Vagina (tissue), 2 donors: ENCODE measurements at regions not wholly inside any gene's neighbourhood (a gene's known extent, or its start where the extent isn't known, plus 50 kb on each side); places are given as distances from the start of the nearest gene placed in this dataset.

Experiments
- DNase-seq, 2 donors: peaks; one replicate each; pipeline ENCODE4 v3.0.0-alpha.2; 2017; ENCODE audit errors: extremely low spot score in 2 of 2
- H3K27ac ChIP-seq: fragments of 200-600 bp; sonication (generic); one replicate; pipeline ENCODE4 v1.5.1; 2019
- H3K27me3 ChIP-seq: fragments of 200-600 bp; sonication (generic); one replicate; pipeline ENCODE4 v1.5.1; 2019
- H3K36me3 ChIP-seq, 2 donors: fragments of 200-600 bp; sonication (generic); one replicate each; pipeline ENCODE4 v1.5.1; 2017 to 2019
- H3K4me1 ChIP-seq: fragments of 200-600 bp; sonication (generic); one replicate; pipeline ENCODE4 v1.5.1; 2019
- H3K4me3 ChIP-seq, 2 donors: fragments of 200-600 bp; sonication (generic); 1 replicate in 1 of 2; 2 replicates in 1 of 2; pipeline ENCODE4 v1.5.1; 2016 to 2019
- H3K9me3 ChIP-seq: fragments of 200-600 bp; sonication (generic); one replicate; pipeline ENCODE4 v1.5.1; 2019
- CTCF ChIP-seq, 3 experiments: fragments of 450-650 bp in 2 of 3; fragments of 200-600 bp in 1 of 3; sonication (generic) in 1 of 3; IDR thresholded peaks; one replicate each; pipeline ENCODE4 v1.5.1; 2017 to 2019; ENCODE audit warnings: antibody characterized with exemption in 3 of 3, mild to moderate bottlenecking in 2 of 3, moderate library complexity in 2 of 3
- POLR2A ChIP-seq, 2 donors: fragments of 450-650 bp; IDR thresholded peaks; one replicate each; pipeline ENCODE4 v1.6.1; 2017; ENCODE audit warnings: antibody characterized with exemption in 2 of 2, mild to moderate bottlenecking in 2 of 2, moderate library complexity in 2 of 2
- POLR2AphosphoS5 ChIP-seq, 2 donors: sonication (generic); formaldehyde crosslinking; IDR thresholded peaks; one replicate each; pipeline ENCODE4 v1.9.0; 2017; ENCODE audit warnings: antibody characterized with exemption in 2 of 2, mild to moderate bottlenecking in 2 of 2, low read depth in 1 of 2; ENCODE audit not compliant: insufficient read depth in 1 of 2
- intact Hi-C: fragments of 100-400 bp; cut with DNase I; formaldehyde crosslinking; loops from one replicate; pipeline ENCODE4 v1.15.1; 2023

- no peak for TF ChIP-seq CTCF (IDR thresholded peaks at IDR 0.05)
- no peak for TF ChIP-seq POLR2AphosphoS5 (IDR thresholded peaks at IDR 0.05; ENCODE audit: insufficient read depth in 1 of 2, low read depth in 1 of 2)
- no peak for TF ChIP-seq POLR2A (IDR thresholded peaks at IDR 0.05)
- intact Hi-C loops: no loop called here
- DNase-seq: no peak
- H3K9me3 ChIP-seq: no peaks in the 10 kb centered on the region
- H3K4me1 ChIP-seq: no peaks in the 10 kb centered on the region
- H3K4me3 ChIP-seq: no peak overlapping the region
- H3K36me3 ChIP-seq: no peaks in the 10 kb centered on the region
- no peaks in the 10 kb centered on the region for H3K27me3 ChIP-seq
- no peak overlapping the region for H3K27ac ChIP-seq
Observed at GRCh38 chr1:4924356-4924755, 269.9 kb downstream of the AJAP1 start.

DNA sequence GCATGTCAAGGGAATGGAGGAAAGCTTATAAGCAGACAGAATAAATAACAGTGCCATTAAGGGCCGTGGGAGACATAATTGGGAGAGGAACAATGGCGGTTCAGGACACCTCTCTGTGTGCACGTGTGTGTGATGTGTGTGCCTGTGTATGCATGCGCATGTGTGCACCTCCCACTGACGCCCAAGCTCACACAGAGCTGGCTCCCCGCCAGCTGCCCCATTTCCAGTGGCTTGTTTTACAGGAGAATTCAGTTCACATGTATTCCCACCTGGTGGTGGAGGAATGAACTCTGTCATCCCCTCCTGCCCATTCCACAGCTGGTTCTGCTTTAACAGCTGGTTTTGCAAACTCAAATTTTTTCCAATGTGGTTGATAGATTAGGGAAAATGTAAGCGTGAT lies 262.2 kb downstream of the AJAP1 start:
- intact Hi-C loops: loop anchor here (5.0 kb wide), 1 partner anchor 241 kb away; no protein-coding TSS in a partner anchor
- TF ChIP-seq CTCF (IDR thresholded peaks at IDR 0.05) (no peak), POLR2A (IDR thresholded peaks at IDR 0.05) (no peak), POLR2AphosphoS5 (IDR thresholded peaks at IDR 0.05; ENCODE audit: insufficient read depth in 1 of 2, low read depth in 1 of 2) (no peak)
- Histone ChIP-seq H3K27me3 (no peaks in the 10 kb centered on the region), H3K9me3 (no peaks in the 10 kb centered on the region), H3K4me3 (no peak overlapping the region), H3K36me3 (no peaks in the 10 kb centered on the region), H3K4me1 (no peaks in the 10 kb centered on the region), H3K27ac (no peak overlapping the region)
- DNase-seq: no peak

DNA sequence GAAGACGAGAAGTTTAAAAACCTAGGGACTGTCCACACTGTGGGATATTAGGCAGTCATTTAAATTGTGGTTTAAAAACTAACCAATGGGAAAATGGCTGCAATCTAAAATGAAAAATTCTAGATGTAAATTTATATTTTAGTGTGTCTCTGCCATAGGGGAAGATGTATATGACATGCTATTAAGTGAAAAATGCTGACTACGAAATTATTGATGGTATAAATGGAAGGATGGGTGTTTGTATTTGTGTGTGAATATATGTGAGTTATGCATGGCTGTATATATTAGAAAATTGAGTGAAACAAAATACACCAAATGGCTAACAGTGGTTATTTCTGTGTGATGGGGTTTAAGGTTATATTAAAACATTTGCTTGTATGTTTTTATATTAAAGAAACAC lies 260.7 kb downstream of the AJAP1 start:
- Histone ChIP-seq H3K9me3 (no peaks in the 10 kb centered on the region), H3K27ac (no peak overlapping the region), H3K36me3 (no peaks in the 10 kb centered on the region), H3K27me3 (no peaks in the 10 kb centered on the region), H3K4me3 (no peak overlapping the region), H3K4me1 (no peaks in the 10 kb centered on the region)
- no peak for DNase-seq
- TF ChIP-seq POLR2A (IDR thresholded peaks at IDR 0.05): no peak
- TF ChIP-seq POLR2AphosphoS5 (IDR thresholded peaks at IDR 0.05; ENCODE audit: insufficient read depth in 1 of 2, low read depth in 1 of 2): no peak
- TF ChIP-seq CTCF (IDR thresholded peaks at IDR 0.05): no peak
- intact Hi-C loops: loop anchor here (5.0 kb wide), 1 partner anchor 242 kb away; no protein-coding TSS in a partner anchor

GRCh38 chr1:4908486-4908885 lies 254.1 kb downstream of the AJAP1 start:
- no peaks in the 10 kb centered on the region for H3K36me3 ChIP-seq
- no peaks in the 10 kb centered on the region for H3K9me3 ChIP-seq
- DNase-seq: no peak
- H3K4me1 ChIP-seq: no peaks in the 10 kb centered on the region
- H3K27ac ChIP-seq: no peak overlapping the region
- TF ChIP-seq POLR2A (IDR thresholded peaks at IDR 0.05): no peak
- TF ChIP-seq CTCF (IDR thresholded peaks at IDR 0.05): no peak
- no peak for TF ChIP-seq POLR2AphosphoS5 (IDR thresholded peaks at IDR 0.05; ENCODE audit: insufficient read depth in 1 of 2, low read depth in 1 of 2)
- H3K27me3 ChIP-seq: no peaks in the 10 kb centered on the region
- no peak overlapping the region for H3K4me3 ChIP-seq
- intact Hi-C loops: no loop called here

DNA sequence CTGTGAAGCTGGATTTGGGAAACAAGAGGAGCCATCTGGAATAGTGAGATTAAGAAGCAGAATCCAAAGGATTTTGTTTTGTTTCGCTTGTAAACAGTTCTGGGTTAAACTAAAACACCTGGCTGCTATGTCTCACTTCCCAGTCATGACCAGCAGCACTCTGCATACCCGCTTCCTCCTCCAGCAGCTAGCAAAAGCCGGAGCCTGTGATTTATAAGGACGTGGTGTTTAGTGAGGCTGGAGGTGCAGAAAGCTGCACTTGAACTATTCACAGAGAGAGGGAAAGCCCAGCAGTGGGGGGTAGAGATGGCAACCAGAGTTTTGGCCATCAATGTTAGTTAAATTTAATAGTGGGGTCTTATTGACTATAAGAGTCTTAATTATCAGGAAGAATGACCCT lies 240.2 kb downstream of the AJAP1 start:
- Histone ChIP-seq H3K9me3 (no peaks in the 10 kb centered on the region), H3K4me1 (no peaks in the 10 kb centered on the region), H3K27ac (no peak overlapping the region), H3K27me3 (no peaks in the 10 kb centered on the region), H3K4me3 (no peak overlapping the region), H3K36me3 (no peaks in the 10 kb centered on the region)
- TF ChIP-seq POLR2AphosphoS5 (IDR thresholded peaks at IDR 0.05; ENCODE audit: insufficient read depth in 1 of 2, low read depth in 1 of 2) (no peak), CTCF (IDR thresholded peaks at IDR 0.05) (no peak), POLR2A (IDR thresholded peaks at IDR 0.05) (no peak)
- intact Hi-C loops: no loop called here
- no peak for DNase-seq
